Neural progenitor cell (in vitro differentiated cells): ENCODE measurements at regions not wholly inside any gene's neighbourhood (a gene's known extent, or its start where the extent isn't known, plus 50 kb on each side); places are given as distances from the start of the nearest gene placed in this dataset.

Experiments used
- EZH2 ChIP-seq: fragments of 200-600 bp; sonication (generic); IDR thresholded peaks from 2 replicates; pipeline ENCODE4 v1.6.1; 2017; ENCODE audit warnings: antibody characterized with exemption, mild to moderate bottlenecking, moderate library complexity
- TF ChIP-seq, protein P1 (sequence below): fragments of 200-600 bp; sonication (generic); IDR thresholded peaks from 2 replicates; pipeline ENCODE4 v1.5.1; 2017; ENCODE audit warnings: antibody characterized with exemption, mild to moderate bottlenecking

DNA sequence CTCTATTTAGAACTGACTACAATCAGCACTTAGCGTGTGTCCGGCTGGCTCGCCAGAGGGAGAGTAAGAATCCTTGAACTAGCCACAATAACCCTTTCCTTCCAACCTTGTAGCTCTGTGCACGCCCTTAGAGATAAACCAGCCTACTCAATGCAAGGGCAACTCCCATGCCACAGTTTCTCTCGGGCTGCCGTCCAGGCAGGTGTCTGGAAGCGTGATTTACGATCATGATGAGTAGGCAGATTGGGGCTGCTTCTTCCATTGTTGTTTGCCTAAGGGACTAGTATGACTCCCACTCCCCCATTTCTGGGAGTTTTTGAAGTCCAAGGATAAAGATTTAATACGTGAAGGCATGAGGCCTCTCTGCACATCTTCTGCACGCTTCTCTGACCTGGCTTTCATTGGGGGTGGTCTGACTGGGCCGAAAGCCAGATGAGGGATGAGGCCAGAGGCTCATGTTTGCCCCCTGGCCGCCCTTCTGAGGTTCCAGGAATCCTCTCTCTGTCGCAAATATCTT, 134.0 kb upstream of the MYO10 start:
- TF ChIP-seq, protein P1, sequence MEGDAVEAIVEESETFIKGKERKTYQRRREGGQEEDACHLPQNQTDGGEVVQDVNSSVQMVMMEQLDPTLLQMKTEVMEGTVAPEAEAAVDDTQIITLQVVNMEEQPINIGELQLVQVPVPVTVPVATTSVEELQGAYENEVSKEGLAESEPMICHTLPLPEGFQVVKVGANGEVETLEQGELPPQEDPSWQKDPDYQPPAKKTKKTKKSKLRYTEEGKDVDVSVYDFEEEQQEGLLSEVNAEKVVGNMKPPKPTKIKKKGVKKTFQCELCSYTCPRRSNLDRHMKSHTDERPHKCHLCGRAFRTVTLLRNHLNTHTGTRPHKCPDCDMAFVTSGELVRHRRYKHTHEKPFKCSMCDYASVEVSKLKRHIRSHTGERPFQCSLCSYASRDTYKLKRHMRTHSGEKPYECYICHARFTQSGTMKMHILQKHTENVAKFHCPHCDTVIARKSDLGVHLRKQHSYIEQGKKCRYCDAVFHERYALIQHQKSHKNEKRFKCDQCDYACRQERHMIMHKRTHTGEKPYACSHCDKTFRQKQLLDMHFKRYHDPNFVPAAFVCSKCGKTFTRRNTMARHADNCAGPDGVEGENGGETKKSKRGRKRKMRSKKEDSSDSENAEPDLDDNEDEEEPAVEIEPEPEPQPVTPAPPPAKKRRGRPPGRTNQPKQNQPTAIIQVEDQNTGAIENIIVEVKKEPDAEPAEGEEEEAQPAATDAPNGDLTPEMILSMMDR = no peak
- no peak for TF ChIP-seq EZH2
